ENCODE measurements at regions not wholly inside any gene's neighbourhood (a gene's known extent, or its start where the extent isn't known, plus 50 kb on each side); places are given as distances from the start of the nearest gene placed in this dataset.

DNA sequence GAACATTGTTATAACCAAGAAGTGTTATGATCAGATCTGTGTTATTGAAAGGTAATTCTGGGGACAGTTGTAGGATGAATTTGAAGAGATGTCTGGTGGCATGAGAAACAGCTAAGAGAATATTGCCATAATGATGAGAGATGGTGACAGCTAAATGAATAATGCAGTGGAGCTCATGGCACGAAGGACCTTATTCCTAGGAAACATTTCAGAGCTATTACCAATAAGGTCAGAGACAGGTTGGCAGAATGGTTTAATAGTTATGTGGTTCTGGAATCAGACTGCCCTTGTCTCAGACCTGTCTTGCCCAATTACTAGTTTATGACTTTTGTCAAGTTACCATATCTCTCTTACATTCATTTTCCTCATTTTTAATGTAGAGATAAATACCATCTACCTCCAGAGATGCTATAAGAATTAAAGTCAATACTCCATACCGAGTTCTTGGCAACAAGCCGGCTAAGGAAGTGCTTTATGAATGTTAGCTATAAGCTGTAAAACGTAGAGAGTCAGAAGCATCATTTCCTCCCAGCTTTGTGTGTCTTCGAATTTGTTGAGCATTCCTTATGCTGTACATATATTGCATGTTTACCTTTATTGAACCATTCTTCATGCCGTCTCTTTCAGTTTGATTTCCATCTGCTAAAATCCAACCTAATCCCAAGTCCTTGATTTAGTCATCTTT lies 73.6 kb upstream of the COL5A2 start:
- DNase-seq (ENCODE audit: low spot score), result no peak
- H3K27ac Mint-ChIP-seq (ENCODE audit: unreplicated experiment), result peak overlapping the region; percentile 83
- H3K4me1 Mint-ChIP-seq (ENCODE audit: low read depth), result peaks cover 45% of the 10 kb centered on the region
- no peak overlapping the region for H3K4me3 Mint-ChIP-seq (ENCODE audit: unreplicated experiment)
- no peaks in the 10 kb centered on the region for H3K9me3 Mint-ChIP-seq (ENCODE audit: low read depth)
- no peaks in the 10 kb centered on the region for H3K27me3 Mint-ChIP-seq (ENCODE audit: low read depth)
- H3K36me3 Mint-ChIP-seq (ENCODE audit: low read depth), result no peaks in the 10 kb centered on the region
- no peak for TF ChIP-seq CTCF (IDR thresholded peaks at IDR 0.05)

DNA sequence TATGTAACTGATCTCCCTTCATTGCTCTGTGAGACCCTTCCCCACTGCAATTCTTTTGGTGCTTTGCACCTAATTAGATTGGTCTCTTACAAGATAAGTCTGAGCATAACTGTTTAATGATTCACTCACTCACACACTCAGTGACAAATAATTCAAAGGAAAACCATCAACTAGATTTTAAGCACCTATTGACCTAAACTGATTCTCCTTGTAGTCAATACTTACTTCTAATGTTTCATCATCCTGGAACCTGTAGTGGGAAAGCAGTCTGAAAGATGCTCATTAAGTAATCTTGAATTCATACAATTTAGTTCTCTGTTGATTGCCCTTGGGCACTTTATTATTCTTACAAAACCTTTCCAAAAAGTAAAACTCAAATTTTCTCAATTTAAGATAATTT lies 74.3 kb upstream of the COL5A2 start:
- TF ChIP-seq CTCF (IDR thresholded peaks at IDR 0.05), result no peak
- H3K27ac Mint-ChIP-seq (ENCODE audit: unreplicated experiment), result peak overlapping the region; percentile 83
- no peak overlapping the region for H3K4me3 Mint-ChIP-seq (ENCODE audit: unreplicated experiment)
- H3K9me3 Mint-ChIP-seq (ENCODE audit: low read depth), result no peaks in the 10 kb centered on the region
- no peaks in the 10 kb centered on the region for H3K27me3 Mint-ChIP-seq (ENCODE audit: low read depth)
- H3K4me1 Mint-ChIP-seq (ENCODE audit: low read depth), result peaks cover 45% of the 10 kb centered on the region
- no peaks in the 10 kb centered on the region for H3K36me3 Mint-ChIP-seq (ENCODE audit: low read depth)
- no peak for DNase-seq (ENCODE audit: low spot score)

- Mint-ChIP-seq H3K27me3 (ENCODE audit: low read depth) (no peaks in the 10 kb centered on the region), H3K27ac (ENCODE audit: unreplicated experiment) (peak overlapping the region; percentile 83), H3K9me3 (ENCODE audit: low read depth) (peaks cover under 1% of the 10 kb centered on the region), H3K36me3 (ENCODE audit: low read depth) (no peaks in the 10 kb centered on the region), H3K4me3 (ENCODE audit: unreplicated experiment) (no peak overlapping the region), H3K4me1 (ENCODE audit: low read depth) (peaks cover 46% of the 10 kb centered on the region)
- peak; percentile 75 for DNase-seq (ENCODE audit: low spot score)
- TF ChIP-seq CTCF (IDR thresholded peaks at IDR 0.05), result no peak
These were observed 74.8 kb upstream of the COL5A2 start for GRCh38 chr2:189254268-189254883.

GRCh38 chr2:189255711-189256110 lies 76.2 kb upstream of the COL5A2 start:
- no peaks in the 10 kb centered on the region for H3K27me3 Mint-ChIP-seq (ENCODE audit: low read depth)
- no peak overlapping the region for H3K4me3 Mint-ChIP-seq (ENCODE audit: unreplicated experiment)

More at GRCh38 chr2:189255711-189256110, 76.2 kb upstream of the COL5A2 start:
- Mint-ChIP-seq H3K4me1 (ENCODE audit: low read depth) (peaks cover 48% of the 10 kb centered on the region), H3K36me3 (ENCODE audit: low read depth) (no peaks in the 10 kb centered on the region), H3K9me3 (ENCODE audit: low read depth) (peaks cover 3% of the 10 kb centered on the region), H3K27ac (ENCODE audit: unreplicated experiment) (no peak overlapping the region)
- DNase-seq (ENCODE audit: low spot score), result no peak
- no peak for TF ChIP-seq CTCF (IDR thresholded peaks at IDR 0.05)

Data from chondrocyte (in vitro differentiated cells).